ENCODE measurements at regions not wholly inside any gene's neighbourhood (a gene's known extent, or its start where the extent isn't known, plus 50 kb on each side); places are given as distances from the start of the nearest gene placed in this dataset.

DNA sequence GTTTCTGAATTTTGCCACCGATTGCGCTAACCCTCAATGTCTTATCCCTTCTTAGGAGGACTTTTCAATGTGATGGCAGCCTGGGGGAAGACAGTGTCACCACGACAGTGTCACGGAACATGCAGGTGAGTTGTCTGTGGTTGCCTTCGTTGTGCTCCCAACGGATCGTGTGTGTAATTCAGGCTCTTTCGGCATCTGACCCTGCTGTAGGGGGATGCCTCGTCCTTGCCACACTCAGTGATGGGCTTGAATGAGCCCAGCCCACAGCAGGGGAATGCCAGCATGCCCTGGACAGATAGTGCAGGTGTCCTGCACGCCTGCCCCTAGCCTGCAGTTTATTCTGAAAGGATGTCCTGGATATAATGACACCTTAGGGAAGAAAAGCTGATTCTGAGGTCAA lies 123.8 kb upstream of the RTL1 start:
- no peak for DNase-seq

DNA sequence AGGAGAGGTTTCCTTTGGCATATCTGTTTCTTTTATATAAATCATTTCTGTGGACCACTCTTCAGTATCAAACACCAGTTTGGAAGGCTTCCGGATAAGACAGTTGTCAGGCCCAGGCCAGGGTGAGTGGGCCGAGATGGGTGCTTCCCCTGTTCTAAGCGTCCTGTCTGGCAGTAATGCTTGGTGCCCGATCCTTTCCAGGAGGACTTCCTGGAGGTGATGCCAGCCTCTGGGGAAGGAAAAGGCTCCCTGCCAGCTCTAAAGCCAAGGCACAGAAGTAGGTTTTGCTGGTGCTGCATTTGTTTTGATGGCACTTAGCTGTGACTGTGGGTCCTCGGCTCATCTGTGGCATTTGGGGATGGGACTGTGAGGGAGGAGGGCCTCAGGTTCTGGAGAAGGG lies 124.4 kb upstream of the RTL1 start:
- no peak for DNase-seq

DNA sequence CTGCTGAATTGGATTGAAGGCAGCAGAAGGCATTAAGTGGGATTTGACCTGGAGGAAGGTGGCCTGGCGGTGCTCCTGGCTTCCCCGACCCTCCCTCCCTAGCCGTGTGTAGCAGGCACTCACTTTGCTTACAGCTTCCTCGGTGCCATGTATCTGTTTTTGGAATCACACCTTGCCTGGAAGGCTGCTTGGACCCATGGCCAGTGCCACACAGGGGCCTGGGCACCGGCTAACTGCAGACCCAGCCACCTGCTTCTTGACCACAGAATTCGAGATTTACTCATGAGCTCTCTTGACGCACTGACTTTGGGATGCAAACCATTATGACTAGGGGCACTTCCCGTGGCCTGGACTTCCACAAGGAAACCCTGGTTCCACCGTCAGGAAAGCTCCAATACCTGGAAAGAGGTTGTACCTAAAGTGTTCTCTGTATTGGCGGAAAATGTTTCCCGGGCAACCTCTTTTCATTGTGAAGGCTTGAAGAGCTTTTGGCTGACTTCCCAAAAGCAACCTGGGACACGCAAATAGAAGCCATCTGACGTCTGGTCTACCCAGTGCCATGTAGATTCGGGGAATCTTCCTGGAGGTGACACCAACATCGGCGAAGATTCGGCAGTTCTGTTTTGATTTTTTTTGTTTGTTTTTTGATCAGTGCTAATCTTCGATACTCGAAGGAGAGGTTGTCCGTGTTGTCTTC lies 125.6 kb upstream of the RTL1 start:
- DNase-seq, result no peak

DNA sequence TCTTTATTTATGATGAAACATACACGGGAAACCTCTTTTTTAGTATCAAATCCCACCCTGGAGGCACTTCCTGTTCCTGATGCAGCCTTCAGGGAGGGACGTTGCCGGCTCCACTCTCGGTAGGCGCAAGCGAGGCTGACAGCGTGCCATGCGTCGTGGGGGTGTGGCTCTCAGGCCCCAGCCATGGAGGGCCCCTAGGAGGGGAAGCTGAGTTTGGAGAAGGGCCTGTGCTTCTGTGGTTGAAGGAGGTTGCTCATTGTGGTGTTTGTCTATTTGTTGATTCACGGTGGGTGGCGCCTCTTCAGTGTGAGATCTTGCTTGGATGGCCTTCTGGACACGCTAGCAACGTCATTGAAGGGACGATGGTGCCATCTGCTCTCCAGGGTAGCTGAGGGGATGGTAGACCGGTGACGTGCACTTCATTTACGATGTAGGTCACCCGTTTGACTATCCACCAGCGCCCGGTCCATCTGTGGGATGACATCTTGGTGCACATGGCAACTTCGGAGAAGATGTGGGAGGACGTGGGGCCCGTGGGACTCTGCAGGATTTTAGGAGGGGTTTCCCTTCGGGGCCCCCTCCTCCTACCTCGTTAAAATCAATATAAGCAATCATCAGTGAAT lies 126.3 kb upstream of the RTL1 start:
- no peak for DNase-seq

DNA sequence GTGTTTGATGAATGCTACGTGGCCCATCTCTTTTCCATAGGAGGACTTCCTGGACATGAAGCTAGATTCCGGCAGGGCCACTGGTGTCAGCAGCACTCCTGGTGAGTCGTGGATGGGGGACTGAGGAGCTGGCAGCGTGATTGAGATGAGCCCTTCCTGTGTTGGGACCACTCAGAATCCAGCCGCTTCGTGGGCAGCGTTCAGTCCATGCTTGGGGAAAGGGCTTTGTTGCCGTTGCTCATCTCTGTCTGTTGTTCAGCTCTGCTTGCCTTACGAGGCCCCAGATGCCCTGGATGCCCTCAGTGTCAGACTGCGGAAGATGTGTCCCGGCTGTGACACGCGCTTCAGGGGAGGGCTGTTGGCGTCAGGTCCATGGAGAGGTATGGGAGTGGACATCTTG lies 127.1 kb upstream of the RTL1 start:
- no peak for DNase-seq

DNA sequence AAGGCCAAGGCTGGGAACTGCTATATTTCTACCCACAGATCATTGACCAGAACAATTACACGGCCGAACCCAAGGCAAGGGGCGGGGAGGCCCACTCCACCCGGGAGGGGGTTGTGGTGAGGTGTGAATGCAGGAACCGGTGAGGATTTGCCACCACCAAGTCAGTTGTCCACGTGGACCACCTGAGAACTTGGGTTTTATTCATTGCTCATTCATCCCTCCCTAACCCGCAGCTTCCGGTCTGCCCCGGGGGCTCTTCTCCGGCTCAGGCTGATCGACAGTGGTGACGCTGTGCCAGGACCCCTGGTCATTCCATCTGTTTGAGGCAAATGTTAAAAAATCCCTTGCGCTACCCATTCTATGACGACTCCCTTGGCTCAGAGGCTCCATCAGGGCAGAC lies 127.7 kb upstream of the RTL1 start:
- DNase-seq, result no peak

DNA sequence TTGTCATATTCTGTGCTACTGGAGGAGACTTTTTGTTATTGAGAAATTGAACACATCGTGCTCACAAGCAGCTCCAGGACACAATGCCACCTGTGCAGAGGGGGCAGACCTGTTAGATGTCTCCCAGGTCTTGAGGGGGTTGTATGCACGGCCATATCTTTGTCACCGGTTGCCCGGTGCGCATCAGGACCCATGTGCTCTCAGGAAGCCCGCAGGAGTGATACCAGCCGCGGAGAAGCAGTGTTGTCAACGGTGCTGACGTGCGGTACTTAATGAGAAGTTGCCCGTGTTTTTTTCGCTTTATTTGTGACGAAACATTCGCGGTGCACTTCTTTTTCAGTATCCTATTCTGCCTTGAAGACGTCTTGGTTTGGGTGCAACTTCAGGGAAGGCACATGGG lies 128.2 kb upstream of the RTL1 start:
- DNase-seq, result no peak

DNA sequence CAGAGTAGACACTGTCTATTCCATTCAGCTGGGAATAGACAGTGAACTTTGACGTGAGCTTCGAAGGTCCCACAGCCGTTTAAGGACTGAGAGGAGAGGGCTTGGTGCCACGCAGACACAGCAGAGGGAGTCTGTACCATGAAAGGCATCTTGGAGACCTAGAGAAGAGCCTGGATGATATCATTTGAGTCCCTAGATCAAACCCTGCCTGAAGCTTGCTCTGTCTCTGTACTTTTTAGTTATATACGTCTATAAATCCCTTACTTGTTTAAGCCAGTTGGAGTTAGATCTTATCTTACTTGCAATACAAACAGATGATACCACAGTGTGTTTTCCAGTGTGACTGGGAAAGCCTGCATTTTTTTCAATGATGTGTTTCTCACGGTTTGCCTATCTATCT lies 128.9 kb upstream of the RTL1 start:
- no peak for DNase-seq

DNA sequence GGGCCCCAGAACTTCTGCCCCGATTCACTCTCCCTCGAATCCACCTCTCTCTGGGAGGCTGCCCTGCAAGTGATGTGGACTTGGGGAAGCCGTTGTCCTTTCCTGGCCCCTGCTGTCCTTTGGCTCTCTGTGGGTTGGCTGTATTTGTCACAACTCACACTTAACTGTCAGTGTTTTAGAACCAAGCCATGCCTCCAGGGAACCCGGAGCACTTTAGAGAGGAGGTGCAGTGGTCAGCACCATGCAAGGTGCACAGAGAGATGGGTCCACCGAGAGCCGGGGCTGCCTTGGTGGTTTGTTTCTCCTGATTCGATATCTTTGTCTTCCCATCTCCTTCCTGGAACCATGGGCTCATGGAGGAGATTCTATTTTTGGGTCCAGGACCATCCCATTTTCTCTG lies 129.5 kb upstream of the RTL1 start:
- no peak for DNase-seq

DNA sequence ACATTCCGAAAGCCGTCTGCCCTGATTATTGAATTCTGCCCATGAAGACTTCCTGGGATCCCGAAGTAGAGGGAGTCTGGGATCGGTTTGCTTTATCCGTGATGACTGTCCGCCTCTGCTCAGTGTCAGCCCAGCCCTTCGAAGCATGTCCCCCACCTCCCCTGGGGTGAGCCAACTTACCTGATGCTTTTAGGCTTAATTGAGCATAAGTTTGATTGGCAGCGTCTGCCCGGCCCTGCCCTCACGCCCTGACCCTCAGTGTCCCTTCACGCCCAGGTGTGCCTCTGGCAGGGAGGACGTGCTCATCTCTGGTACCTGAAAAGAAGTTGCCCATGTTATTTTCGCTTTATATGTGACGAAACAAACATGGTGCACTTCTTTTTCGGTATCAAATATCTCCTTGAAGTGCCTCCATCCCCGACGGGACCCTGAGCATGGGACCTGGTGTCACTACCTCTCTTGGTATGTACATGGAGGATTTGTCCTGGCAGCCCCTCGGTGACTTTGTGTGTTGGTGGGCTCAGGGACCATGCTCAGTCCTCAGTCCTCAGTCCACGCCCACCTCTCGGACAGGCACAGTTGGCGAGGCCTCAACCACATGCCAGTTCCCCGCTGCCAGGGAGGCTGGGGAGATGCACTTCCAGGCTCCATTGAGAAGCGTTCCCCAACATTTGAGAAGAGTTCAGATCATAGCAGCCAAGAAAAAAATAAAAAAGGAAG lies 130.1 kb upstream of the RTL1 start:
- DNase-seq, result no peak

DNA sequence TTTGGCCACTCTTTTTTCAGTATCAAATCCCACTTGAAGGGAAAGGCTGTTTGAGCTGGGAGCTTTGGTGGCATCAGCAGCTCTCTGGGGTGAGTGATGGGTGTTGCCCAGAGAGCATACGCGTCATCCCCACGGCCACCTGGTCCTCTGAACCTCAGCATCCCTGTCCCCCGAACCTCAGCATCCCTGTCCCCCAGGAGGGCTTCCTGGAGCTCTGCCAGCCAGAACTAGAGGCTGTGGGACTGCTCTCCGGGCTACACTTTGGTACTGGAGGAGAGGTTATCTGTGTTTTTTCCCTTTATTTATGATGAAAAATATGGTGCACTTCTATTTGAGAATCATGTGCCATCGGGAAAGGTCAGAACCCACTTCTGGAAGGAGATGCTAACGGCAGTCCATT lies 131.5 kb upstream of the RTL1 start:
- DNase-seq, result no peak

DNA sequence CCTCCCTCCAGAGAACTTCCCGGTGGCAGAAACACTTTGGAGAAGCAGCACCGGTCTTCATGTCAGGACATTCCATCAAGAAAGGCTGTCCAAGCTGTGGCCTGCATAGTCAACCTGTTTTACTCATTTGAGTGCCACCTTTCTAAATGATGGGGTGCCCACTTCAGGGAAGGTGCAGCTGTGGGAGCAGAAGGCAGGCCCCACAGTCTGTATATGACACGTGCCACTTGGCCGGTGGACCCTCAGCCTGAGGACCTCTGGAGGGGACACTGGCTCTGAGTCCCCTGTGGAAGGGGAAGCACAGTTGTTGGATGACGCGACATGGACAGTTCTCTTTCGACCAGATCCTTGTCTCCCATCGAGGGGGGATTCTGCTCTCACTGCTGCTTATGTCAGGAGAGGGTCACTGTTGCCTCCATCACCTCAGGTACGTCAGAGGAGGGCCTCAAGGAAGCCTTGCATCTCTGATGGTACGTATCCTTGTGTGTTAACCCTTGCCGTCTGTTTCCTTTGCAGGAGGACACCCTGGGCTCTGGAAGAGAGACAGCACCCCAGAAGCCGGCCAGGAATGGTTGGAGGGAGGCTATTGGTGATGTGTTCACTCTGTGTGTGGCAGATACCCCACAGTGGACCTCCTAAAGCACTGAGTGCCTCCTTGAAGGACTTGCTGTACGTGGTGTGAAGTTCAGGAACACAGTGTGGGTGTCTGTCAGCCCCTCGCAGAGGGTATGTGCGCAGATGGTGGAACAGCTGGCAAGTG lies 132.1 kb upstream of the RTL1 start:
- no peak for DNase-seq

DNA sequence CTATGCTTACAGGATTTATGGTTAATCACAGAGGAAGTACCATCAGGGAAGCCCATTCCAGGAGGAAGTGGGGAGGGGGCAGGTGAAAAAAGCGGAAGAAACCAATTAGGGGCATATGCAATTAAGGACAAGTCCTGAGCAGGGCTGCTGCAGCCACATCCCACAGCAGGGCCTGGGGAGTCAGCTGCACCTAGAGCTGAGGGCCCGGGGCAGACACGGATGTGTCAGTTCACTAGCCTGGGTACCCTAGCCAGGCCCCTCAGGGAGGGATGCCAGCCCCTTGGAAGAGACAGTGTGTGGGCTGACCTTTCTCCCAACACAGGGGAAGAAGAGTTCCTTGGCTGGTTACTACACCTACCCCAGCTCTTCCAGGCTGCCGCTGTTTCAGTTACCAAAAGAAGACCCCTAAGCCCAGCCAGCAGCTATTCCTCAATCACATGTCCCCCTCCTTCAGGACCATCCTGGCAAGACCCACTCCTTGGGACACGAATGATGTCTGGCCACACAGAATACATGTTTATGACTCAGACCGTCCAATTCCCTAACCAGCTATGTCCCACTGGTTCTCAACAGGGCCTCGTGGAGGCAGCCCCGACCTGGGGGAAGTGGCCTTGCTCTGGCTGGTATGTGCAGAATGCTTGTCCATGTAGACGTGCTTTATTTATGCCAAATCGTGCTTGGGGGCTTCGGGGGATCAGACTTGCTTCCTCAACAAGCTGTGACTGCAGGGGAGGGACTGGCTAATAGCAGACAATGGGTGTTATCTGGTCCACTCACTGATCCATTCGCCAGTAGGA lies 133.7 kb upstream of the RTL1 start:
- no peak for DNase-seq

DNA sequence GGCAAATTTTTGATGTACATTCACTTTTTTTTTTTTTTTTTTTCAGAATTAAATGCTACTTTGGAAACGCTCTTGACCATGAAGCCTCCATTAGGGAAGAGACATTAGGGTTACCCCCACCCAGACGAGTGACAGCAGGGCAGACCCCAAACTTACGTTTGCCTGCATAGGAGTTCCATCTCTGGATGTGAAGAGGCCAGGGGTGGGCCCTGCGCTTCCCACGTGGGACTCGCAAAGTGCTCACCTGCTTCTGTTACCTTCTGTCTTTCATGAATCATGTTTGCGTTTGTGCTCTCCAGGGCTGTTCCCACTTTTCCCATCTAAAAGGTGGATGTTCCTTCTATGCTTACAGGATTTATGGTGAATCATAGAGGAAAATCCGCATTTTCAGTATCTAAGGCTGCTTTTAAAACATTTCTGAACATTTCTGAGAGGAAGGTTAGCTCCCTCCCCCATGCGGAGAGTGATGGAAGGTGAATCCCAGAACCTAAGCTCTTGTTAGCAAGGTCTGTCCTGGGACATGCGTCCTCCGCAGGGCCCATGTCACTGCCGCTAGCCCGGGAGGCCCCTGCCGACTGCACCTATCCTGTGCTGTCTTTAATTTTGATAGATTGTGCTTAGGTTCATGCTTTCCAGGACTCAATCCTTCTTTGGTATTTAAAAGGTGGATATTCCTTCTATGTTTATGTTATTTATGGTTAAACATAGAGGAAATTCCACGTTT lies 135.7 kb upstream of the RTL1 start:
- DNase-seq, result no peak

DNA sequence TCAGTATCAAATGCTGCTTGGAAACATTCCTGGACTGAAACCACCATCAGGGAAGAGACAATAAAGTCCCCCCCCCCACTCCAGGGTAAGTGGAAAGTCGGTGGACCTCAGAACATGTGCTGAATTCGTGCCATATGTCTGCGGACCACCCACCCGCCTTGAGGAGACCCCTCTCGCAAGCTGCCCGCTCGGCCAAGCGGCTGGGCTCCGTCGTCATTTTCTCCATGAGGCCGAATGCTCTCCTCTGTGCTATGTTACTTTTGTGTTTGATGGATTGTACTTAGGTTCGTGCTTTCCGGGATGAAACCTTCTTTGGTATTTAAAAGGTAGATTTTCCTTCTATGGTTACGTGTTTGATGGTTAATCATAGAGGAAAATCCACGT lies 136.2 kb upstream of the RTL1 start:
- no peak for DNase-seq

DNA sequence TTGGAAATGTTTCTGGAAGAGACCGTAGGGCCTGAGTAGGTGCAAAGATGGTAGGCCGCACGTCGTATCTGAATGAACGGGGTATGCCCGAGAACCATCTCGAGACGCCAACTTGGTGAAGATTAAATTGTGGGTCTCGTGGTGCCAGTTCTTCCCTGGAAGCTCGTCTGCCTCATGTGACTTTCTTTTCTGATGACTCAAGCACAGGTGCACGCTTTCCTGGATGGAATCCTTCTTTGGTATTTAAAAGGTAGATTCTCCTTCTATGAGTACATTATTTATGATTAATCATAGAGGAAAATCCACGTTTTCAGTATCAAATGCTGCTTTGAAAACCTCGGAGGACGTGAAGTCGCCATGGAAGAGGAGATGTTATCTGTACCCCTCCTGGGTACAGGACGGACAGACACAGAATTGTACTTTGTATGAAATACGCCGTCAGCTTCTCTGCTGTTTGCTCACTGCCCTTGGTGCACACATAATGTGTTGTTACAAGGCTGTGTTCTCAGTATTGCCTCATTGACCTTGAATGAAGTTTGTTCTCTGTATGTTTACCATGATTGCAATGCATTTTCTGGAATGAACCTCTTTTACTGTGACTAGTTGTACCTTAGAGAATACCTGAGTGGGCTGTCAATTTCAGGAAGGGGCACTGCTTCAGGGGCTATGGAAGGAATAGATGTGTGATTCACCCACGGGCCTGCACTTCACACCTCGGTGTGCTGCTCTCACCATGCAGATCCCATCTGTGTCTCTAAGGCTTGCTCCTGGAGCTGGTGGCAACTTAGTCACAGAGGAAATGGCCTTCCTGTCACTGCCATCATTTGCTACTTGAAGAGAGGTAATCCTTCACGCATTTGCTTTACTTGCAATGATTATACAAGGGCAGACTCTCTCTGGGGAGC lies 137.3 kb upstream of the RTL1 start:
- DNase-seq, result no peak

DNA sequence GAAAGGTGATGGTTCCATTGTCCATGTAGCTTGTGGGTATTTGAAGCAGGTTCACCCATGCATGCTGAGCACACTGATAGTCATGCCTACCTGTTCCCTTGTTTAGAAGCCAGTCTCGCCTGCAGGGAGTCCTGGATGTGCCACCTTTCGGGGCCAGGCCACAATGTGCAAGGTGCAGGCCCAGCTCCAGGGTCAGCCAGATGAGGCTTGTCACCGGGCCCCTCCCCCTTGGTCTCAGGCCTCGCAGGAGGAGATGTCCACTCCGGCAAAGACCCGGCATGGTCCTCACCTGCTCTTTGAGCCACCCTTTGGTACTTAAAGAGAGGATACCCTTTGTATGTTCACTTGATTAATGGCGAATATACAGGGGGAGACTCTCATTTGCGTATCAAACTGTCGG lies 140.4 kb upstream of the RTL1 start:
- no peak for DNase-seq

DNA sequence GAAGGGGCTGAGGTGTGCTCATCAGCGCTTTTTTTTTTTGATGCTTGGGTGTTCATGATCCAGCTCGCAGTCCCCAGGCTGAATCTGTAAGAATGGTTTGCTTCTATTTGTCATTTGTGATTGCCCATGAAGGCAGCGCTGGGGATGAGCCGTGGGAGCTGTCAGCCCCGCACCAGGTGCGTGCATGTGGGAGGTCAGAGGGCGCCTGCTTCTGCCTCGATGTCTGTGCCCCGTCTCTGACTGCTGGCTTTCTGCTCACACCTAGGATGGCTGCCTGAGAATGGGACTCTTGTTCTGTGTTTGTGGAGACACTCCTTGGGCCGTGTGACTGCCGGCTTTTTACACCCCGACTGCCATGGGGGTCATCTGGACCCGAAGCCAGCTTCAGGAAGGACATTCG lies 141.2 kb upstream of the RTL1 start:
- DNase-seq, result no peak

DNA sequence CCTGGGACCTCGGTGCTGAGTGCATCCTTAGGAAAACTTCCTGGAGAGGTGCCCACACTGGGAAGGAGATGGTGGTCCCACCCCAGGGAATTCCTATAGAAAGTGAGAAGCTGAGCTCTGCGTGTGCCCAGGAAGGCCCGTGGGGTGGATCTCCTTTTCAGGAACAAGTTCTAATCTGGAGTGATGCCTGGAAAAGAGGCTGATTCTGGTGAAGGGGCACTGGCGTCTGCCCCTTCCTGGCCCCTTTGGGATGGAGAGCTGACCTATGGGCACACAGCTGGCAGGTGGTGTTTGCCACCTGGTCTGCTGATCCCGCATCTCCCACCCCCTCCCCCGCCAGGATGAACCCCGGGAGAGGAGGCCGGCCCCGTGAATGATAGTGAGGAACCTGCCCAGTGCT lies 142.0 kb upstream of the RTL1 start:
- no peak for DNase-seq

DNA sequence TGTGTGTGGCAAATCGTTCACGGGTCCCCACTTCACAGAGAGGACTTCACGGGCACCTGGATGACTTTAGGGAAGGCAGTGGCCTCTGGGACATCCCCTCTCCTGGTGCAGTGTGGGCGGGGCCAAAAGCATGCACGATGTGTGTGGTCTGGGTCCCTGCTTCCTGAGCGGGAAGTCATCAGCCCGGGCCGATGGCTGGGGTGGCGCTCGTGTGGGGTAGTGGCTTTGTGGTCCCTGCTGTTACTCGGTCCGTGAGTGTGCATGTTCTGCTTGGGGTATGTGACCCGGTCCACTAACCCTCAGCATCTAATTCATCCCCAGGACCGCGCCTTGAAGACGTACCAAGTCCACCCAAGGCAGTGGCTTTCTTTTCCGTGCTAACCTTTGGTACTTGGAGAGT lies 142.5 kb upstream of the RTL1 start:
- DNase-seq, result no peak

DNA sequence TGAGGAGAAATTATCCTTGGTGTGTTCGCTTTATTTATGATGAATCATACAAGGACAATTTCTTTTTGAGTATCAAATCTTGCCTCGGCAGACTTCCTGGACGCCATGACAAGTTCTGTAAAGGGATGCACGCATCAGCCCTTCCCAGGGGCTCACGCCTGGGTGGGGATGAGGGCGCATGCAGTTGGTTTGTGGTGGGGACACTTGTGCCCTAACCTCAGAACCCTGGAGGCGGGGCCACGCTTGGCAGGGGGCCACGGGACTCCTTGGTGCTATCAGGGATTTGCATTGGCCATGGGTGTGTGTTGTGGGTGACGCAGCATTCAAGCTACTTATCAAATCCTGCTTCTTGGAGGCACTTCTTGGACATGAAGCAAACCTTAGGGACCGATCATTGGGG lies 143.8 kb upstream of the RTL1 start:
- no peak for DNase-seq
